DMS 273 treated with DMSO at 0.1 percent for 48 hours (cell line): ENCODE measurements at regions not wholly inside any gene's neighbourhood (a gene's known extent, or its start where the extent isn't known, plus 50 kb on each side); places are given as distances from the start of the nearest gene placed in this dataset.

Experiments used
- DNase-seq: peaks from one replicate; lab custom pipeline; 2025; lab: John Stamatoyannopoulos, UW

GRCh38 chr22:47678048-47678447 is 915.6 kb downstream of the TBC1D22A start:
- no peak for DNase-seq

GRCh38 chr22:47676685-47677084 is 914.2 kb downstream of the TBC1D22A start:
- no peak for DNase-seq

GRCh38 chr22:47674600-47674999 is 912.1 kb downstream of the TBC1D22A start:
- DNase-seq = no peak

DNA sequence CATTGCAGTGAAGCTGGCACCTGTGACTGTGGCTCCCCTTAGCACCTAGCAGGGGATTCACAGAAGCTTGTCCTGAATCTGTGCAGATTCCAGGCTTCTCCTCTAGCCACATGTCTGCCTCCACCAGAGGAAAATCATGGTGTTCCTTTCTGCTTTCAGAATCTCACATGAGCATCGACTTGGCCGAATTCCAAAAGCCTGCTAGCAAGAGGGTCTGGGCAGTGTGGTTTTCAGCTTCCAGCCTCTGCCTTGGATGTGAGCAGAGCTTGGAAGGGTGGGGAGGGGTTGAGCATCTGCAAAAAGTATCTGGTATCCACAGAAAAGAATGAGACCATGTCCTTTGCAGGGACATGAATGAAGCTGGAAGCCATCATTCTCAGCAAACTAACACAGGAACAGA is 911.1 kb downstream of the TBC1D22A start:
- DNase-seq = no peak

GRCh38 chr22:47672526-47672925 is 910.1 kb downstream of the TBC1D22A start:
- DNase-seq = no peak

DNA sequence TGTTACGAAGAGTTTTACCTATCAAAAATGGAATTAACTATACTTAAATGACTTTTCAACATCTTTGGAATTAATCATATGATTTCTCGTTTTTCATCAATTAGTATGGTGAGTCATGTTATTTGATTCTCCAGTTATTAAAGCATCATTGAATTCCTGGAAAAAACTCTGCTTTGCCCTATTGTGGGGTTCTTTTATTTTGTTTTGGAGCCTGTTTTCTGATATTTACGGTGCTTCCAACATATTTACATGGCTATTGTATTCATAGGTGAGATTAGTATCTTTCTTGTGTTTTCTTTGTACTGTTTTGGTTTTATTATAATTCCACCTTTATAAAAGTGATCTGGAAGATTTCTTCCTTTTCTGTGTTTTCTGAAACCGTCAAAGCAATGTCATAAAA is 902.7 kb downstream of the TBC1D22A start:
- no peak for DNase-seq

DNA sequence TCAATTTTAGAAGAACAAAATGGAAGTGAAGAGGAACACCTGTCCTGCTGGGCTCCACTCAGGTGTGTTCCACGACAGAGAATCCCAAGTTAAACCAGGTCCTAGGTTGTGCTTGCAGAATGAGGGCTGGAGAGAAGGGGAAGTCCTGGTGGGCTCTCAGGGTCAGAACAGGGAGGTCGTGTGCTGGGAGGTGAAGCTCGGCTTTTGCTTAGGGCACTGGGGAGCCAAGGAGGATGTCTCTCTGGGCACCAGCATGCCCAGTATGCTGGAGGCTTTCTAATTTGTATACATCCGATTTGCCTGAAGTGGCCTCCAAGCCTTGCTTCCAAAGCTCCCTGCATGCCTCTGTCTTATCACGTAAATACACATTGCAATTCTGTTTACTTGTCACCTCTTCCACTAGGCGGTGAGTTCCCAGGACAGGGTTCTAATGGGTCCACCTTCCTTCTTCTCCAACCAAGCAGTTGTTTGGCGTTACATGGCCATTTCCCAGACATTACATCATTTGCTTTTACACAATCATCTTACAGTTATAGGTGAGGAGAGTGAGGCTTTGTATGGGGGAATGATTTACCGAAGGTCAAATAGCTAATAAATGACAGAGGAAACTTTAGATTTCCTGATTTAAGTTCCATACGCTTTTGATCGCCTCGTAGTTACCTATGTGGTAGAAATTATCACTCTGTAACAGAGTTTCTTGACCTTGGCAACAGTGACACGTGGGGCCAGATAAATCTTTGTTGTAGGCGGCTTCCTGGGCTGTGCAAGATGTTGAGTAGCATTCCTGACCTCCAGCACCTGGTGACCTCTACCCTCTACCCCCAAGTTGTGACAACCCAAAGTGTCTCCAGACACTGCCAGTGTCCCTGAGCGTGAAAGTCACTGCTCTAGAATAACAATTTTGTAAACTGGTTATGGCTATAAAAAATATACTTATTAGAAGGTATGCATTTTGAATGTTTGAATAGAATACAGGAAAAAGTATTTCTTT is 901.5 kb downstream of the TBC1D22A start:
- DNase-seq = no peak

DNA sequence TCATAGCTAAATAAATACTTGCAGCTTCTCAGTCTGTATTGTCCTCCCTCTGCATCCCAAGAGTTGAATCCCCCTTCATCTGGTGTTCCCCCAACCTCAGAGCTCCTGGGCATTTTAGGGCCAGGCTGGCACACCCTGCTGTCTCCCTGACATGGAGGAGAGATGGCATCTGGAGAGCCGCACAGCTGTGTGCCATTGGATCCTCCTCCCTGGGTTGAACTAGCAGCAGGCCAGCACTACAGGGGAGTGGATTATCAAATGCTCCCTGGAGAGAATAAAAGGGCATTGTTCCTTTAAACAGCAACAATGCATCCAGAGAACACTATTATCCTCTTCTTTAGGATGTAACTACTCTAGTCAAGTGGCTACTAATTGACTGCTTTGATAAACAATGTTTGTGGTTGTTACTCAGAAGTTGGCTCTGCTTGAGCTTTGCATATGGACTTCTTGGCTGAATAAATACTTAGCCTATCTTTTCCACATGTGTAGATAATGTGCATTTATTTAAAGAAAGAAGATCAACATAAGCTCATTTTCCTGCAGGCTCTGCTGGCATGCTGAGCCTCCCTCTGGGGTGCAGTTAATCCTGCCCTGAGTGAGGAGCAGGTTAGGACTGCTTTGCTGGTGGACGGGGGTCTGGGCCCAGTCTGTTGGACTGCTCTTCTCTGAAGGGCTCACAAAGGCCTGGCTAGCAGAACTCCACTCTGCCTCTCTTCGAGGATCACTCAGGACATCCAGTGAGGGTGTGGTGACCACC is 897.2 kb downstream of the TBC1D22A start:
- DNase-seq = no peak

GRCh38 chr22:47658182-47658581 is 895.7 kb downstream of the TBC1D22A start:
- DNase-seq = no peak

DNA sequence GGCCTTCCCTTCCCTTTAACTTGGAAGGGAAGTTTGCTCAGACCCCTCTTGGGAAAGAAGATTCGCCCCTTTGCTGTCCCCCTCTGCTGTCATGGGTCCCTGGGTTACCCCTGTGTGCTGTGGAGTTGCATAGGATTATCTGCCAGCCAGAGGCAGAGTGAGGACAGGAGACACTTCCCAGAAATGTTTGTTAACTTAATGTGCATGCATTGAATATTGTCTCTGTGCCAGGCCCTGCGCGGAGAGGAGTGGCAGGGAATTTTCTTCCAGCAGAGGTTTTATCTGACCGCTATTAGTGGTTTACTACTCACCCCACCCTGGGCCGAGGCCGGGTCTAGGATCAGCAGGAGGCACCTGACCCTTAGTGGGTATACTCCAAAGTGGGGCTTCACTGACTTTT is 894.8 kb downstream of the TBC1D22A start:
- no peak for DNase-seq

DNA sequence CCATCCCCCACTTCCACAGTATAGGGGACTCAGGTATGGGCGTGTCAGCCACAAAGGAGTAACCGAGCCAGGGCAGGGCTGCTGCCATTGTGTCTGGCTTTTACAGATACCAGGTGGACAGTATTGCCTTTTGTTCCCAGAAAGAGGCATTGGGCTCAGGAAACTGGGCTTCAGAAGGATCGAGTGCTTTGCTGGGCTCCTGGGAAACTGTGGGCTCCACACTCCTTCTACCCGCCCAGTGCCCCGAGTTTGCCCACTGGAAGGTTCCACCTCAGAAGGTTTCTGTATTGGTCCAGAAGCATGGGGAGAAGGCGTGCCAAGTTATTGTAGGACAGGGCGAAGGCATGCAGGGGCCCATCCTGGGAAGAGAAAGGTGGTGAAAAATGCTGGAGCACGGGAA is 894.4 kb downstream of the TBC1D22A start:
- DNase-seq = no peak

DNA sequence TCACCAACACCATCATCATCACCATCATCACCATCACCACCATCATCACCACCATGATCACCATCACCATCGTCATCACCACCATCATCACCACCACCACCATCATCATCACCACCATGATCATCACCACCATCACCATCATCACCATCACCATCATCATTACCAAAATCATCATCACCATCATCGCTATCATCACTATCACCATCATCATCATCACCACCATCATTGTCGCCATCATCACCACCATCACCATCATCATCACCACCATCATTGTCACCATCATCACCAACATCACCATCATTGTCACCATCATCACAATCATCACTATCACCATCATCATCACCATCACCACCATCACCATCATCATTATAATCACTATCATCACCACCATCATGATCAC is 893.5 kb downstream of the TBC1D22A start:
- DNase-seq = no peak

DNA sequence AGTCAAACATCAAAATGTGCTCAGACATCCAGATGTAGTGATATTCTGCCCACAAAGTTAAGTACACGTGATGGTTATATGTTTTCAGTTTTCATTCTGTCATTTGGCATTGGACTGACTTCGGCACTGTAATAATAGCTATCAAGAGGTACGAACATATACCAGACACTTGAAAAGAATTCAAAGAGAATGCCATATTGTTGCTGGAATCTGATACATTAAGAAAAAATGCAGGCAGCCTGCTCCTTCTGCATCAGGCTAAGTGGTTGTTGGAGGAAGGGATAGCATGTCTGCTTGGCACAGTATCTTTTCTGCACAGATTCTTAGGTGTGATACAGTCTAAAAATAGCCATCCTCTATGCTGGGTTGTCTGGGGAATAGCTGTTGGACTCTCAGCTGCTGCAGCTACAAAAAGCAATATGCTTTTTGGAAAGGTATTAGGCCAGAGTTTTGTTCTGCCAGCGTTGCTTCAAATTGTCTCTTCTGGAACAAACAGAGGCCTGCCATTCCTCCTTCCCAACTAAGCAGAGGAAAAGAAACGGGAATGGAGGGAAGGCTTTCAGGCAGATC is 892.6 kb downstream of the TBC1D22A start:
- no peak for DNase-seq

- DNase-seq = no peak
Measured at GRCh38 chr22:47653921-47654320, 891.5 kb downstream of the TBC1D22A start.

DNA sequence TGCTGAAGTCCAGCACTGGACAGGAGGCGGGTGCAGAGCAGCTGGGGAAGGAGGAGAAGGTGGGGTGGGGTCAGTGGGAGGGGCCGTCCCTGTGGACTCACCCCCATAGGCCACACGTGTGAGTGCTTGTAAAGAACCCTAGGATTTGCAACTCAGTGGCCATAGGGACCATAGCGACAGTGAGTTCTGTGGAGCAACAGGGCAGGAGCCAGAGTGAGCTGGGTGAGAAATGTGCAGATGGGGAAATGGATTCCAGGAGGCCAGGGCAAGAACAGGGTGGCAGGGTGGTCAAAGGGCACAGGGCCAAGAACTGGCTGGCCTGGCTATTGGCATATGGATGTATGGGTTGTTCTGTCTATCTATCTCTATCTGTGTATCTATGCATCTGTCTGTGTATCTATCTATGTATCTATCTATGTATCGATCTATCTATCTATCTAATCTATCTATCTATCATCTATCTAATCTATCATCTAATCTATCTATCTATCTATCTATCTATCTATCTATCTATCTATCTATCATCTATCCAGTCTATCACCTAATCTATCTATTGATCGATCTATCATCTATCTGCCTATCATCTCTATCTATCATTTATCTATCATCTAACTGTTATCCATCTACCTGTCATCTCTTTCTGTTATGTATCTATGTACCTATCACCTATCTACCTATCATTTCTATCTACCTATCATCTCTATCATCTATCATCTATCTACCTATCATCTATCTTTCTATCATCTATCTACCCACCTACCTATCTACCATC is 889.0 kb downstream of the TBC1D22A start:
- DNase-seq = no peak

DNA sequence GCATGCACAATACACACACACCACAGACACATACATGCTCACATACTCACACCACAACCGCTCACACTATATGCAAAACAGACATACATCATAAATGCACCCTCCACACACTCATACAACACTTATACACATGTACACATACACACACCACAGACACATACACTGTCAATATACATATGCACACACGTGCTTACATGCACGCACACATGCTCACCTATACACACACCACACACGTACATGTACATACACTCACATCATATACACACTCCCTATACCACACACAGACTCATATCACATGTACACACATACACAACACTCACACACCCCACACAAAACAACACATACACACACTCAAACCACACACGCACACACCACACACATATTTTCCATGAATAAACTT is 885.3 kb downstream of the TBC1D22A start:
- no peak for DNase-seq

DNA sequence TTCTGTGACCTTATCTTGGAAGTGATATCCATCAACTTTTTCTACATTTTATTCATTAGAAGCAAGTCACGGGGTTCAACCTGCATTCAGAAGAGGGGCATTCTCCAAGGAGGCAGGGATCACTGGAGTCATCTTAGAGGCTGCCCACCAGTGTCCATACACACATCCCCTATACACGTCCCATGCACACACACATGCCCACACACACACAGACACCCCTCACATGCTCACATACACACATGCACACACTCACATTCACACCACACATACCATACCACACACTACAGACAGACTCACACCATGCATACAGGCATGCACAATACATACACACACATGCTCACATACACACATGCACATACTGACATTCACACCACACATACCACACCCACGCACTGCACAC is 884.7 kb downstream of the TBC1D22A start:
- no peak for DNase-seq

DNA sequence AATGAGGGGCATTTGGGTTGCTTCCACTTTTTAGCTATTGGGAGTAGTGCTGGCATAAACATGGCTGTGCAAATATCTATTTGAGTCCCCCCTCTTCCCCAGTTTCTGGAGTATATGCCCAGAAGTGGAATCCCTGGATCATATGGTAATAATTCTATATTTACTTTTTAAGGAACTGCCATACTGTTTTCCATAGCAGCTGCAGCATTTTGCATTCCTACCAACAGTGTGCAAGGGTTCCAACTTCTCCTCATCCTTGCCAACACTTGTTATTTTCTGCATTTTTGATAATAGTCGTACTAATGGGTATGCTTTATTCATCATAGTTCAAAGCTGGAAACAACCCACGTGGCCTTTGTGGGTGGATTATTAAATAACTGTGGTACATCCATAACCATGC is 883.5 kb downstream of the TBC1D22A start:
- DNase-seq = no peak

DNA sequence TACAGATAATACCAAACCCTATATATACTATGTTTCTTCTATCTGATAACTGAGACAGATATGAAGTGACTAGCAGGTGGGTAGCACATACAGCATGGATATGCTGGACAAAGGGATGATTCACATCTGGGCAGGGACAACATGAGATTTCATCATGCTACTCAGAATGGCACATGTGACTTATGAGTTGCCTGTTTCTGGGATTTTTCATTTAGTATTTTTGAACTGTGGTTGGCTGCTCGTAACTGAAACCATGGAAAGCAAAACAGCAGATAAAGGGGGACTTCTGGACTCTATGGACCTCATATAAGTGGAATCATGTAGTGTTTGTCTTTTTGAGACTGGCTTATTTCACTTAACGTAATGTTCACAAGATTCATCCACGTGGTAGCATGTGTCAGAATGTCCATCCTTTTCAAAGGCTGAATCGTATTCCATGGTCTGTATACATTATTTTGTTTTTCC is 883.0 kb downstream of the TBC1D22A start:
- no peak for DNase-seq

DNA sequence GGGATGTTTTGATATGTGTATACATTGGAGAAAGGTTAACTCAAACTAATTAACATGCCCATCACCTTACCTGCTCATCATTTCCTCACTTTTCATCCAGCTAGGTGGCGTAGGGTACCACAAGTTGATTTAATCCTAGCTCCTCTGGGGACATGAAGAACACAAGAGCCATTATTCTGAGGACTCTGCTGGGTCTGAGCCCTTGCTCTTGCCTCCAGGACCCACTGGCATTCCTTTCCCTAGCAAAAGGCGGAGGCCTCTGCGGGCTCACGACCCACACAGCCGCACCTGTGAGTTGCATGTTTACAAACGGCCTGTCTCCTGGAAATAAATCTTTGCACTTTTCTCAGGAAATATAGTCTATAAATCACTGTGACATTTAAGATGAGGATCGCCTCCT is 871.9 kb downstream of the TBC1D22A start:
- DNase-seq = no peak

DNA sequence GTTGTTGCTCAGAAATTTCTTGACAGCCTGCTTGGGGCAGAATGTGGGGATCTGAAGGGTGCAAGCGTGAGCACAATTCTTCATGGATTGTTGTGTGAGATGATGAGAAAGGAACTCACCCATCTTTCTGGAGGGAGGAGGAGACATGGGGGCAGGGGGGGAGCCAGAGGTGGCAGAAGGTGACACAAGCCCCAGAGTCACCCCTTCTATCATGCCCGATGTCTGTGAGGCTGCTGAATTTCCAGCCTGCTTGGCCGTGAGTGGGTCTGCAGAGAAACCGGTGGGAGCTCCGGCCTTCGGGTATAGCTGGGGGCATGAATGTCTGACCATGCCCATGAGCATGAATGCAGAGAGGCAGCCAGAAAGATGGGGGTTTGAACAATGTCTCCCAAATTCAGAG is 870.7 kb downstream of the TBC1D22A start:
- no peak for DNase-seq

- no peak for DNase-seq
Measured at GRCh38 chr22:47632701-47633100, 870.3 kb downstream of the TBC1D22A start.
